NCI-H146 (cell line): ENCODE measurements at regions not wholly inside any gene's neighbourhood (a gene's known extent, or its start where the extent isn't known, plus 50 kb on each side); places are given as distances from the start of the nearest gene placed in this dataset.

ENCODE experiments used
- DNase-seq: peaks from one replicate; lab custom pipeline; 2025; lab: John Stamatoyannopoulos, UW

- no peak for DNase-seq
Observed at GRCh38 chr2:217193431-217194340, 333.8 kb upstream of the TNP1 start.

GRCh38 chr2:217192366-217192765, 332.5 kb upstream of the TNP1 start:
- DNase-seq = no peak

DNA sequence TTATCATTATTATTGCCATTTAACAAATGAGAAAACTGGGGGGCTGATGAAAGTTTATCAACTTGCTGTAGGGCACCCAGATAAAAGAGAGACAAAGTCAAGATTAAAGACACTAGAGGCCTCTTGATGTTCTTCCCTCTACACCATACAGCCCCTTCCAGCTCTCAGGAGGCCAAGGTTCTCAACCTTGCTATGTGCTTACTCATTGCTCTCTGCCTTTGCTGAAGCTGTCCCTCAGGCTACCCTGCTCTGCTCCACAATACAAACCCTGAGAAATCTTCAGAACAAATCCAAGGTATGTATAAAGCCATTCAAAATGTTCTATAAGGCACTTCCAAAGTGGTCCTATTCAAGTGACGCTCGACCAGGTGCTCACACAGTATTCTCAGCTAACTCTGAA, 329.9 kb upstream of the TNP1 start:
- no peak for DNase-seq

- no peak for DNase-seq
Observed at GRCh38 chr2:217189131-217189530, 329.3 kb upstream of the TNP1 start.

- no peak for DNase-seq
Observed at GRCh38 chr2:217186668-217187159, 326.9 kb upstream of the TNP1 start.

DNA sequence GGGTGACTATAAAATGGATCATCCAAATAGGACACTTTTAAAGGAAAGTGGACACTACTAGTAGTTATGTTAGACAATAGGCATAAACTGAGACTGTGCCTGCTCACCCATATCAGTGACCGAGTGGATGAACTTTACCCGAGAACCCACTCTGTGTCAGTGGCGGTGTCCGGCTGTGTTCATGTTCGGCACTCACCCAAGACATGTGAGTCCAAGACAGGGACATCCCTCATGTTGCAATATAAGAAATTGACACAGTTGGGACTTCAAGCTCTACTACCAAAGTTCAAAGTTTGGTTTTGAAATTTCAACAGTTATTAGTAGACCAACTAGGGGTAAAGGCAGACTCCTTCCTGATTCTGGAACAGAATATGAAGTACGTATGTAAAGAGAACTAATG, 326.3 kb upstream of the TNP1 start:
- no peak for DNase-seq

GRCh38 chr2:217185265-217185995, 325.6 kb upstream of the TNP1 start:
- no peak for DNase-seq

DNA sequence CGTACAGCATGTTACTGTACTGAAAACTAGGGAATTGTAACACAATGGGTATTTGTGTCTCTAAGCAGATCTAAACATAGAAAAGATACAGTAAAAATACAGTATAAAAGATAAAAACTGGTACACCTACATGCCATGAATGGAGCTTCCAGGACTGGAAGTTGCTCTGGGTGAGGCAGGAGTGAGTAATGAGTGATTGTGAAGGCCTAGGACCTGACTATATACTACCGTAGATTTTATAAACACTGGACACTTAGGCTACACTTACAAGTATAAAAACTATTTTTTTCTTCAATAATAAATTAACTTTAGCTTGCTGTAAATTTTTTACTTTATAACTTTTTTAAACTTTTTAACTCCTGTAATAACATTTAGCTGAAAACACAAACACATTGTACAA, 324.4 kb upstream of the TNP1 start:
- no peak for DNase-seq

DNA sequence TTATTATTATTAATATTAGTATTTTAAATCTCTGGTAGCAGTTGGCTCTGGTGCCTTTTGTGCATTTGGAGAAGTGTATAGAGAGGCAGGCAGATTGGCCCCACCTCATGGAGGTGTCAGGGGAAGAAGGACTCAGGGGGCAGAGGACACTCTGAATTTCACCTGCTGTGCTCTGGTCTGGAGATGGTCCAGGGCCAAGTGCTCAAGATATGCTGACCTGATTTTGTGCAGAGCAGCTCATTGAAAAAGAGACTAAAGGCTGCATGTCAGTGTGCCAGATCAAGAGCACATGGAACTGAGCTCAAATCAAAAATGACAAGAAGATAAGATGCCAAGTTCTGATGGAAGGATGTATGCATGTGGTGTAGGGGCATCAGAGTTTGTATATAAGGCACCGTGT, 323.6 kb upstream of the TNP1 start:
- DNase-seq = no peak

DNA sequence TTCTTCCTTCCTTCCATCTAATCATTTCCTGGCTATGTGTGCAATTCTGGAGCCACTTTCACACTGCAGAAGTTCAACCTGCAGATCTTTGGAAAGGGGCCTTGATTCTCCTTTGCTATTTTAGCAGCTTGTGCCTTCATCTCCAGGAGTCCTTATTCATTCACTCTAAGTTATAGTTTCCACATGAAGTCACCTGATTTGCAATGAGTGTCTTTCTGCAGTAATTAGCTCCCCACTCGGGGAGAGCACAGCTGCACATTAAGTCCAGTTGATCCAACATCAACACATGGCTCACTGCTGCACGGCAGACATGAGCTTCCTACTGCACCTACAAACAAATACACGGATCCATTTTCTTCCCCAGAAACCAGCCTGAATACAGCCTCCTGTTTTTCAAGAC, 323.1 kb upstream of the TNP1 start:
- DNase-seq = no peak

DNA sequence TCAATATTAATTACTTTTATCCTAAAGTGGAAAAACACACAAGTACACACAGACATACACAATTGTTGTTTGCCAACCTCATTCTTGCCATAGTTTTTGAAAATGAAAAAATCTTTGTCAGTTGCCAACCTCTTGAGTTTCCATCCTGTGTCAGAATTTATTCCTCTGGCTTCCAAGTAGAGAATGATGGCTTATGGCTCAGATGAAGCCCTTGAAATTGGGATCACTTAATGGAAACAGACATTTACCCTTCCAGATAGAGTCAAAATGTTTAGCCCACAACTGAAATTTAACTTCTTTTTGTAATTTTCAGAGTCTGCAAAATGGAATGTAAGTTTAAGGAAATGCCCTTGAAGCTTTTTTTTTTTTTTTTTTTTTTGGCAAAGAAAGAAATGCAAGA, 321.6 kb upstream of the TNP1 start:
- no peak for DNase-seq

- no peak for DNase-seq
Observed at GRCh38 chr2:217179854-217180253, 320.0 kb upstream of the TNP1 start.

GRCh38 chr2:217178341-217178740, 318.5 kb upstream of the TNP1 start:
- no peak for DNase-seq

- no peak for DNase-seq
Observed at GRCh38 chr2:217177720-217178119, 317.9 kb upstream of the TNP1 start.

DNA sequence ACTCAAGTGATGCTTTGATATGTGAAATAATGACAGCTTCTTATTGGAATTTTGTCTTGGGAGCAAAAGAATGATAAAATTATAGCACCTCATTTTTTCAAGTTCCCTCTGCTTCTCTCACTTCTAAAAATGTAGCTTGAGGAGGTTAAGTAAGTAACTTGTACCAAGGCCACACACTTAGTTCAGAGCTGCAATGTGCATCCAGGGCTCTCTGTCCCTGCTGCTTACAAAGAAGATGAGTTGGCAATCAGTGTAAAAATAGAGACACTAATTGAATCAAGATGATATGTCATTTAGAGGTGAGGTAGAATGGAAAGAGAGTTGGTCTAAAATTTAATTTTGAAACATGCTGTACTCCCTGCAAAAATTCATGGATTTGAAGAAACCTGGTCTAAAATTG, 312.0 kb upstream of the TNP1 start:
- DNase-seq = no peak

DNA sequence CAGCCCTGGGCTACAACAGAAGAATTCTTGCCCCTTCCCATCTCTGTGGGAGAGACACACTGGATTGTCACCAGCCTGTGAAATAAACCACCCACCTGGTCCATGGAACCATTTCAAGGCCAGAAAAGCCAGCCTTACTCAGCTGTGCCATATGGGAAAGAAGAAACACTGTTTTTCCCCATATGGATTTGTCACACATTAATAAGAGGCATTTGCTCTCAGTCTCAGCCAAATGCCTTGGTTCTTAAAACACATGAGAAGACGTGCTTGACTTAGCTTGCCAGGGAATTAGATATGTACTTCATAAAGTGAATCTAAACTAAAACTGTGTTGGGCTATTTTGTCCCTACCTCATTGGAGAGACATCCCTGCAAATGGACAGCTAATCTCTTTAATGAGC, 308.6 kb upstream of the TNP1 start:
- no peak for DNase-seq

GRCh38 chr2:217167531-217167930, 307.7 kb upstream of the TNP1 start:
- DNase-seq = no peak

GRCh38 chr2:217166241-217166850, 306.5 kb upstream of the TNP1 start:
- DNase-seq = peak; percentile 52

- DNase-seq = no peak
Observed at GRCh38 chr2:217165547-217165946, 305.7 kb upstream of the TNP1 start.

DNA sequence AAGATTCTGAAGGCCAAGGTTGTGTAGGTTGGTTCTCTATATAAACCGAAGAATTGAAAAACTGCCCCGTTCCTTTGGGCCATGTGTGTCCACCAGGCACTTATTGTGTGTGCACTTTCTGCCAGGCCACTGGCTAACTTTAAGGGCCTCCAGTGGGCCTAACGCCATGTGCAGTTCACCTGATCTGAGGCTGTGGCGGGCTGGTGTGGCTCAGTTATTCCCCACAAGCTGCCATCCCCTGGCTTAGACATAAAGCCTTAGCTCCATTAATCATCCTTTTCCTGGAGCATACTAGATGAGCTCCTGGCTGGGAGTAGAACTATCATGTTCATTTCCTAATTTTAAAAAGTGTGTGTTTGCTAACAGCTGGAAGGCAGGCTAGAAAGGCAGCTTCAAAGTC, 304.1 kb upstream of the TNP1 start:
- DNase-seq = no peak

DNA sequence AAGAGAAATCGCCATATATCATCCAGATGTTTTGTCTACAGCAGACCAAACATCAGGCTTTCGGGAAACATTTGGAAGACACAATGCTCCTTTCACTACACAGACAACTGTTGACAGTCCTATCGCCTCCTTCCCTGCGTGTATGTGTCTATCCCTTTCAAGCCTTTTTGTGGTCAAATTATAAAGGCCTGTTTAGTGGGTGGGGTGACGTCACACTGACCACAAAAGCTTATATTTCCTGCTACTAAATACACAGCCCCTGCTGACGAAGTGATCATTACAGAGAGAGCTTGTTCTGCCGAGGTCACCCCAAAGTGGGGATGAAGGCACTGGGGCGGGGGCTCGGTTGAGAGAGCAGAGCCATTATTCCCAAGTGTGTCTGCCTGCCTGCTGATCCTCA, 302.7 kb upstream of the TNP1 start:
- DNase-seq = peak; percentile 65
